22Rv1 (cell line): ENCODE measurements at regions not wholly inside any gene's neighbourhood (a gene's known extent, or its start where the extent isn't known, plus 50 kb on each side); places are given as distances from the start of the nearest gene placed in this dataset.

Source experiments
- H3K27ac ChIP-seq: fragments of 450-650 bp; 2 replicates; pipeline ENCODE4 v1.5.1; 2017
- CTCF ChIP-seq: fragments of 450-650 bp; IDR thresholded peaks from 2 replicates; pipeline ENCODE4 v1.5.1; 2017; ENCODE audit warnings: mild to moderate bottlenecking
- ZFX ChIP-seq: fragments of 450-650 bp; IDR thresholded peaks from 2 replicates; pipeline ENCODE4 v1.6.1; 2017; ENCODE audit warnings: antibody characterized with exemption, borderline replicate concordance

- no peak overlapping the region for H3K27ac ChIP-seq
- TF ChIP-seq ZFX (no peak), CTCF (peak; percentile 67)
Measured at GRCh38 chr4:167290678-167291077, 56.4 kb upstream of the SPOCK3 start.

GRCh38 chr4:167308876-167309275, 74.6 kb upstream of the SPOCK3 start:
- H3K27ac ChIP-seq: no peak overlapping the region
- no peak for TF ChIP-seq ZFX
- TF ChIP-seq CTCF: no peak

- H3K27ac ChIP-seq: no peak overlapping the region
- no peak for TF ChIP-seq CTCF
- no peak for TF ChIP-seq ZFX
Measured at GRCh38 chr4:167321299-167321698, 87.0 kb upstream of the SPOCK3 start.

GRCh38 chr4:167339781-167340180, 105.5 kb upstream of the SPOCK3 start:
- no peak overlapping the region for H3K27ac ChIP-seq
- TF ChIP-seq CTCF (no peak), ZFX (no peak)

GRCh38 chr4:167359711-167360110, 125.4 kb upstream of the SPOCK3 start:
- H3K27ac ChIP-seq: no peak overlapping the region
- TF ChIP-seq ZFX (no peak), CTCF (no peak)

- TF ChIP-seq CTCF (no peak), ZFX (no peak)
- no peak overlapping the region for H3K27ac ChIP-seq
Measured at GRCh38 chr4:167379076-167379835, 145.0 kb upstream of the SPOCK3 start.

GRCh38 chr4:167380964-167381363, 146.7 kb upstream of the SPOCK3 start:
- TF ChIP-seq ZFX: no peak
- no peak for TF ChIP-seq CTCF
- no peak overlapping the region for H3K27ac ChIP-seq
